ENCODE measurements at regions not wholly inside any gene's neighbourhood (a gene's known extent, or its start where the extent isn't known, plus 50 kb on each side); places are given as distances from the start of the nearest gene placed in this dataset.

DNA sequence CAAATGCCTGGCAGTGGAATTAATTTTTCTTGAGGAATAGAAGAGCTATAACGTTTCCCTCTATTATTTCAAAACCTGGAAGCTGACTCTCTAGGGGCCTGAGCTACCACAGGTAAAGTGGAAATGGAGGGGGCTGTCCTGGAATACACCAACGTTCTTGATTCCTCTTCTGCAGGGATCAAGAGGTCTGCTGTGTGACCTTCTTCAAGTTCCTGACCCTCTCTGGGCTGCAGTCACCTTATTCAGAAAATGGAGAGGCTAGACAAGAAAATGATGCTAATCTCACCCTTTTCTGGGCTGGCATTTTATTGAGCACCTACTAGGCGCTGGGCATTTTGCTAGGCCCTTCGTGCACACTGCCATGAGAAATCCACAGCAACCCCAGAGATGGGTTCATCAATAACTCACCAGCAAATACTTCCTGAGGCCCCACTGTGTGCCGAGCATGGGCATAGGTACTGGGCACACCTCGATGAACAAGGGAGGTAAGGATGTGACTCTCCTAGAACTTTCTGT is 55.2 kb upstream of the DLK1 start:
- dilution Hi-C loops (cut with MboI; ENCODE audit: extremely low pct_ligation_motif_present, low sequenced_read_pairs), result no loop called here
- no peak overlapping the region for H3K9ac ChIP-seq (ENCODE audit: control insufficient read depth, extremely low read depth, insufficient read depth, low read length)
- DNase-seq (ENCODE audit: low read depth, low spot score) (no peak), FAIRE-seq (no peak)
- H3K27ac ChIP-seq (ENCODE audit: control insufficient read depth, insufficient read depth, low read length), result no peak overlapping the region
- no peak overlapping the region for H2AFZ ChIP-seq (ENCODE audit: control insufficient read depth, low read length)
- H3K9me1 ChIP-seq (ENCODE audit: control insufficient read depth, extremely low read depth, insufficient read depth, low read length), result no peaks in the 10 kb centered on the region
- H3K4me1 ChIP-seq (ENCODE audit: control insufficient read depth, extremely low read depth, insufficient read depth, low read length), result peaks cover 7% of the 10 kb centered on the region
- no peak overlapping the region for H3K4me3 ChIP-seq (ENCODE audit: control insufficient read depth in 2 of 3, extremely low read depth in 1 of 3, insufficient read depth in 2 of 3, low read depth in 1 of 3, low read length in 3 of 3)
- no peaks in the 10 kb centered on the region for H4K20me1 ChIP-seq (ENCODE audit: control insufficient read depth, extremely low read depth, insufficient read depth, low read length)
- no peak overlapping the region for H3K4me2 ChIP-seq (ENCODE audit: control insufficient read depth, extremely low read depth, insufficient read depth, low read depth, low read length)
- no peaks in the 10 kb centered on the region for H3K9me3 ChIP-seq (ENCODE audit: control insufficient read depth, low read depth, low read length)
- H3K27me3 ChIP-seq (ENCODE audit: control insufficient read depth, extremely low read depth, insufficient read depth, low read length), result peaks cover 63% of the 10 kb centered on the region
- no peak for TF ChIP-seq EZH2 (IDR thresholded peaks at IDR 0.05; ENCODE audit: low read length)
- TF ChIP-seq, protein P1, sequence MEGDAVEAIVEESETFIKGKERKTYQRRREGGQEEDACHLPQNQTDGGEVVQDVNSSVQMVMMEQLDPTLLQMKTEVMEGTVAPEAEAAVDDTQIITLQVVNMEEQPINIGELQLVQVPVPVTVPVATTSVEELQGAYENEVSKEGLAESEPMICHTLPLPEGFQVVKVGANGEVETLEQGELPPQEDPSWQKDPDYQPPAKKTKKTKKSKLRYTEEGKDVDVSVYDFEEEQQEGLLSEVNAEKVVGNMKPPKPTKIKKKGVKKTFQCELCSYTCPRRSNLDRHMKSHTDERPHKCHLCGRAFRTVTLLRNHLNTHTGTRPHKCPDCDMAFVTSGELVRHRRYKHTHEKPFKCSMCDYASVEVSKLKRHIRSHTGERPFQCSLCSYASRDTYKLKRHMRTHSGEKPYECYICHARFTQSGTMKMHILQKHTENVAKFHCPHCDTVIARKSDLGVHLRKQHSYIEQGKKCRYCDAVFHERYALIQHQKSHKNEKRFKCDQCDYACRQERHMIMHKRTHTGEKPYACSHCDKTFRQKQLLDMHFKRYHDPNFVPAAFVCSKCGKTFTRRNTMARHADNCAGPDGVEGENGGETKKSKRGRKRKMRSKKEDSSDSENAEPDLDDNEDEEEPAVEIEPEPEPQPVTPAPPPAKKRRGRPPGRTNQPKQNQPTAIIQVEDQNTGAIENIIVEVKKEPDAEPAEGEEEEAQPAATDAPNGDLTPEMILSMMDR (optimal IDR thresholded peaks at IDR 0.05 in 1 of 3, IDR thresholded peaks at IDR 0.05 in 1 of 3, conservative IDR thresholded peaks at IDR 0.05 in 1 of 3; ENCODE audit: extremely low read depth in 1 of 3, insufficient read depth in 2 of 3, low read length in 3 of 3), result no peak
- H3K79me2 ChIP-seq (ENCODE audit: control insufficient read depth, insufficient read depth, low read length), result no peaks in the 10 kb centered on the region
- H3K36me3 ChIP-seq (ENCODE audit: control insufficient read depth in 2 of 2, extremely low read depth in 1 of 2, insufficient read depth in 2 of 2, low read length in 2 of 2), result no peaks in the 10 kb centered on the region

DNA sequence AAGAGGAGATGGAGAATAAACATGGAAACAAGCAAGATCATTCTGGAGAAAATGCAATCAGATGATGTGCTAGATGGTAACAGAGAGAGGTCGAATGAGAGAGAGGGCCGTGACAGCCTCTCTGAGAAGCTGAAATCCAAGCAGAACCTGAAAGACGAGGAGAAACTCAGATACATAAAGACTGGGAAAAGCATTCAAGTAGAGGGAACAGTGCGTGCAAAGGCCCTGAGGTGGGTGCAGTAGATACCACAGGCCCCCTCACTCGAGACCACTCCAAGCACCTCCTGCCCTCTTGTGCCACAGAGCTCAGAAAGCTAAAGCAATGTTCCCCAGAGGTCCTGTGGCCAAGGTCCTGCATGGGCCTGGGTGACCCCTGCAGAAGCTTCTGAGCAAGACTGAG is 54.8 kb upstream of the DLK1 start:
- Histone ChIP-seq H3K27me3 (ENCODE audit: control insufficient read depth, extremely low read depth, insufficient read depth, low read length) (peaks cover 60% of the 10 kb centered on the region), H3K79me2 (ENCODE audit: control insufficient read depth, insufficient read depth, low read length) (no peaks in the 10 kb centered on the region), H3K9me3 (ENCODE audit: control insufficient read depth, low read depth, low read length) (no peaks in the 10 kb centered on the region), H3K9ac (ENCODE audit: control insufficient read depth, extremely low read depth, insufficient read depth, low read length) (no peak overlapping the region), H3K27ac (ENCODE audit: control insufficient read depth, insufficient read depth, low read length) (no peak overlapping the region), H2AFZ (ENCODE audit: control insufficient read depth, low read length) (no peak overlapping the region), H3K9me1 (ENCODE audit: control insufficient read depth, extremely low read depth, insufficient read depth, low read length) (no peaks in the 10 kb centered on the region), H4K20me1 (ENCODE audit: control insufficient read depth, extremely low read depth, insufficient read depth, low read length) (no peaks in the 10 kb centered on the region), H3K4me1 (ENCODE audit: control insufficient read depth, extremely low read depth, insufficient read depth, low read length) (peaks cover 11% of the 10 kb centered on the region), H3K4me2 (ENCODE audit: control insufficient read depth, extremely low read depth, insufficient read depth, low read depth, low read length) (no peak overlapping the region), H3K36me3 (ENCODE audit: control insufficient read depth in 2 of 2, extremely low read depth in 1 of 2, insufficient read depth in 2 of 2, low read length in 2 of 2) (no peaks in the 10 kb centered on the region), H3K4me3 (ENCODE audit: control insufficient read depth in 2 of 3, extremely low read depth in 1 of 3, insufficient read depth in 2 of 3, low read depth in 1 of 3, low read length in 3 of 3) (no peak overlapping the region)
- dilution Hi-C loops (cut with MboI; ENCODE audit: extremely low pct_ligation_motif_present, low sequenced_read_pairs), result no loop called here
- FAIRE-seq (no peak), DNase-seq (ENCODE audit: low read depth, low spot score) (no peak)
- TF ChIP-seq, protein P1 (optimal IDR thresholded peaks at IDR 0.05 in 1 of 3, IDR thresholded peaks at IDR 0.05 in 1 of 3, conservative IDR thresholded peaks at IDR 0.05 in 1 of 3; ENCODE audit: extremely low read depth in 1 of 3, insufficient read depth in 2 of 3, low read length in 3 of 3), result no peak
- TF ChIP-seq EZH2 (IDR thresholded peaks at IDR 0.05; ENCODE audit: low read length), result no peak
